Keratinocyte (primary cell): ENCODE measurements at regions not wholly inside any gene's neighbourhood (a gene's known extent, or its start where the extent isn't known, plus 50 kb on each side); places are given as distances from the start of the nearest gene placed in this dataset.

Experiments used
- CTCF ChIP-seq, 3 experiments: IDR thresholded peaks in 1 of 3; conservative IDR thresholded peaks in 1 of 3; optimal IDR thresholded peaks in 1 of 3; 2 replicates in 2 of 3; 3 replicates in 1 of 3; pipeline versions ENCODE3 to v1.5.1; 2011; ENCODE audit warnings: low read length in 3 of 3, mild to moderate bottlenecking in 3 of 3, moderate library complexity in 2 of 3, control low read depth in 1 of 3, inconsistent platforms in 1 of 3; ENCODE audit not compliant: insufficient read depth in 2 of 3; ENCODE audit errors: extremely low read depth in 1 of 3
- EZH2 ChIP-seq: IDR thresholded peaks from one replicate; pipeline ENCODE4 v1.6.1; 2012; ENCODE audit warnings: inconsistent platforms, mild to moderate bottlenecking, low read length, moderate library complexity

GRCh38 chr1:201608635-201609395 is 69.9 kb downstream of the NAV1 start:
- no peak for TF ChIP-seq CTCF (optimal IDR thresholded peaks at IDR 0.05 in 1 of 3, IDR thresholded peaks at IDR 0.05 in 1 of 3, conservative IDR thresholded peaks at IDR 0.05 in 1 of 3; ENCODE audit: extremely low read depth in 1 of 3, insufficient read depth in 2 of 3, low read length in 3 of 3)
- no peak for TF ChIP-seq EZH2
